H1 (cell line): ENCODE measurements at regions not wholly inside any gene's neighbourhood (a gene's known extent, or its start where the extent isn't known, plus 50 kb on each side); places are given as distances from the start of the nearest gene placed in this dataset.
"Not testable (repeated sequence)": the region's sequence is repeated elsewhere in the genome, so short reads cannot be mapped to it uniquely, and the experiment has no call there.

ENCODE experiments used
- CTCF ChIA-PET: fragments of 300-600 bp; sonication (Branson Sonifier 250); formaldehyde crosslinking; loops from one replicate; lab custom pipeline; 2021; ENCODE audit not compliant: partially characterized antibody; lab: Charles Lee
- POLR2A ChIA-PET: fragments of 300-600 bp; sonication (Branson Sonifier 250); formaldehyde crosslinking; loops from one replicate; lab custom pipeline; 2021; ENCODE audit warnings: inconsistent platforms; ENCODE audit not compliant: partially characterized antibody; lab: Charles Lee
- DNase-seq, 2 experiments: peaks; one replicate each; pipeline versions ENCODE4 v3.0.0 to v3.0.0-alpha.2; 2010 to 2022; ENCODE audit warnings: low spot score in 2 of 2, low read depth in 1 of 2, mixed read lengths in 1 of 2
- FAIRE-seq: peaks from 2 replicates; lab custom pipeline; 2011; peaks lifted over from hg19 to GRCh38; lab: Jason Lieb, UNC
- H2AFZ ChIP-seq: 2 replicates; pipeline ENCODE4 v1.8.1; 2012; ENCODE audit warnings: low read length, inconsistent platforms
- H2AK5ac ChIP-seq: 2 replicates; pipeline ENCODE4 v1.6.1; 2013; ENCODE audit warnings: low read depth, low read length
- H2BK120ac ChIP-seq: replicated peaks from 2 replicates; pipeline ENCODE3; 2013; ENCODE audit warnings: low read depth, low read length, inconsistent platforms
- H2BK12ac ChIP-seq: 2 replicates; pipeline ENCODE4 v1.6.1; 2013; ENCODE audit warnings: low read depth, low read length
- H2BK15ac ChIP-seq: 2 replicates; pipeline ENCODE4 v1.6.1; 2013; ENCODE audit warnings: low read length
- H2BK20ac ChIP-seq: 2 replicates; pipeline ENCODE4 v1.6.1; 2013; ENCODE audit warnings: low read length
- H2BK5ac ChIP-seq: 2 replicates; pipeline ENCODE4 v1.6.1; 2013; ENCODE audit warnings: low read depth, low read length
- H3K14ac ChIP-seq: 2 replicates; pipeline ENCODE4 v1.6.1; 2013; ENCODE audit warnings: inconsistent platforms; ENCODE audit not compliant: insufficient read length
- H3K18ac ChIP-seq: 2 replicates; pipeline ENCODE4 v1.6.1; 2013; ENCODE audit warnings: low read length; ENCODE audit errors: extremely low read depth
- H3K23ac ChIP-seq: 2 replicates; pipeline ENCODE4 v1.6.1; 2013; ENCODE audit warnings: inconsistent platforms; ENCODE audit not compliant: insufficient read length
- H3K23me2 ChIP-seq: 2 replicates; pipeline ENCODE4 v1.6.1; 2013; ENCODE audit warnings: low read depth, low read length
- H3K27ac ChIP-seq: 2 replicates; pipeline ENCODE4 v1.6.1; 2011; ENCODE audit warnings: low read depth, low read length, inconsistent platforms
- H3K27me3 ChIP-seq, 4 experiments: replicated peaks in 1 of 4; 1 replicate in 1 of 4; 2 replicates in 3 of 4; pipeline versions ENCODE4 v1.6.1 to v1.8.1; 2011 to 2013; ENCODE audit warnings: low read length in 3 of 4, mild to moderate bottlenecking in 3 of 4, inconsistent platforms in 2 of 4, mixed read lengths in 2 of 4, moderate library complexity in 1 of 4; ENCODE audit not compliant: control insufficient read depth in 3 of 4, insufficient read depth in 3 of 4; ENCODE audit errors: extremely low read depth in 1 of 4
- H3K36me3 ChIP-seq, 4 experiments: 2 replicates each; pipeline versions ENCODE4 v1.6.1 to v1.8.1; 2011 to 2013; ENCODE audit warnings: mild to moderate bottlenecking in 4 of 4, low read length in 3 of 4, moderate library complexity in 2 of 4, control low read depth in 1 of 4, inconsistent platforms in 1 of 4; ENCODE audit not compliant: insufficient read depth in 4 of 4, control insufficient read depth in 2 of 4
- H3K4ac ChIP-seq: replicated peaks from 2 replicates; pipeline ENCODE3; 2013; ENCODE audit warnings: low read length, low read depth, mixed read lengths, inconsistent platforms; ENCODE audit not compliant: insufficient read length
- H3K4me1 ChIP-seq, 4 experiments: replicated peaks in 1 of 4; 1 replicate in 1 of 4; 2 replicates in 3 of 4; pipeline versions ENCODE4 v1.6.1 to v1.8.1; 2011 to 2013; ENCODE audit warnings: low read length in 3 of 4, inconsistent platforms in 2 of 4, mixed read lengths in 1 of 4; ENCODE audit not compliant: insufficient read depth in 4 of 4, control insufficient read depth in 3 of 4
- H3K4me2 ChIP-seq, 2 experiments: 2 replicates each; pipeline versions ENCODE4 v1.6.1 to v1.8.1; 2011 to 2013; ENCODE audit warnings: low read depth in 2 of 2, low read length in 2 of 2, control low read depth in 1 of 2, inconsistent platforms in 1 of 2, mild to moderate bottlenecking in 1 of 2; ENCODE audit not compliant: insufficient read depth in 1 of 2
- H3K4me3 ChIP-seq, 4 experiments: fragments of 200-600, 300-600 bp in 1 of 4; sonication (generic), shearing (Covaris generic), sonication (Bioruptor Twin) in 1 of 4; 2 replicates each; pipeline versions ENCODE4 v1.5.1 to v1.8.1; 2011 to 2016; ENCODE audit warnings: low read length in 4 of 4, low read depth in 3 of 4, control low read depth in 2 of 4, inconsistent platforms in 2 of 4, mild to moderate bottlenecking in 2 of 4, mixed read lengths in 1 of 4, moderate library complexity in 1 of 4; ENCODE audit not compliant: insufficient read depth in 2 of 4; ENCODE audit errors: extremely low read depth in 1 of 4
- H3K56ac ChIP-seq: replicated peaks from 2 replicates; pipeline ENCODE3; 2013; ENCODE audit warnings: low read depth, mild to moderate bottlenecking, mixed read lengths, low read length, inconsistent platforms; ENCODE audit not compliant: insufficient read length
- H3K79me1 ChIP-seq: 2 replicates; pipeline ENCODE4 v1.6.1; 2013; ENCODE audit warnings: low read depth, low read length, control low read depth
- H3K79me2 ChIP-seq, 2 experiments: 2 replicates each; pipeline versions ENCODE4 v1.6.1 to v1.8.1; 2012 to 2013; ENCODE audit warnings: low read length in 2 of 2, mild to moderate bottlenecking in 2 of 2, inconsistent platforms in 1 of 2; ENCODE audit not compliant: insufficient read depth in 2 of 2, control insufficient read depth in 1 of 2
- H3K9ac ChIP-seq, 4 experiments: replicated peaks in 1 of 4; 1 replicate in 1 of 4; 2 replicates in 3 of 4; pipeline versions ENCODE4 v1.6.1 to v1.8.1; 2011 to 2013; ENCODE audit warnings: low read depth in 3 of 4, low read length in 3 of 4, control low read depth in 2 of 4, mild to moderate bottlenecking in 2 of 4, moderate library complexity in 2 of 4, inconsistent platforms in 1 of 4; ENCODE audit errors: extremely low read depth in 1 of 4
- H3K9me3 ChIP-seq, 2 experiments: 2 replicates each; pipeline versions ENCODE4 v1.6.1 to v1.8.1; 2012 to 2013; ENCODE audit warnings: mild to moderate bottlenecking in 2 of 2, moderate library complexity in 2 of 2, control low read depth in 1 of 2, inconsistent platforms in 1 of 2, low read depth in 1 of 2, low read length in 1 of 2, mixed read lengths in 1 of 2; ENCODE audit not compliant: insufficient read depth in 2 of 2
- H4K20me1 ChIP-seq, 2 experiments: replicated peaks in 1 of 2; 2 replicates each; pipeline versions ENCODE3 to v1.8.1; 2011 to 2013; ENCODE audit warnings: inconsistent platforms in 2 of 2, low read length in 2 of 2, mild to moderate bottlenecking in 1 of 2; ENCODE audit not compliant: insufficient read depth in 2 of 2, control insufficient read depth in 1 of 2
- H4K5ac ChIP-seq: 2 replicates; pipeline ENCODE4 v1.6.1; 2013; ENCODE audit warnings: low read length, low read depth, mixed read lengths, inconsistent platforms; ENCODE audit not compliant: insufficient read length
- H4K8ac ChIP-seq: 2 replicates; pipeline ENCODE4 v1.8.0; 2013; ENCODE audit warnings: mild to moderate bottlenecking, moderate library complexity, low read length, inconsistent platforms; ENCODE audit not compliant: insufficient read depth; ENCODE audit errors: extremely low read depth
- H4K91ac ChIP-seq: replicated peaks from 2 replicates; pipeline ENCODE3; 2013; ENCODE audit warnings: low read length, mixed read lengths, inconsistent platforms; ENCODE audit not compliant: insufficient read length
- WGBS, 2 experiments: shearing (Covaris generic) in 1 of 2; methylation state at CpG; one replicate each; pipeline versions ENCODE4 v1.1.6 to v1.1.7; 2013 to 2015; ENCODE audit warnings: low lambda C conversion rate in 2 of 2, mixed read lengths in 2 of 2, inconsistent platforms in 1 of 2, low coverage in 1 of 2, missing lambda C conversion rate in 1 of 2; ENCODE audit not compliant: insufficient replicate concordance in 2 of 2, insufficient coverage in 1 of 2, insufficient read length in 1 of 2; ENCODE audit errors: extremely low coverage in 1 of 2, missing lambda C conversion rate in 1 of 2; 5-methylcytosine and 5-hydroxymethylcytosine counted together

- H3K27ac ChIP-seq, H3K36me3 ChIP-seq, H3K79me1 ChIP-seq, H3K18ac ChIP-seq, H3K23ac ChIP-seq, H2BK20ac ChIP-seq, H2BK15ac ChIP-seq, H2AFZ ChIP-seq, H3K79me2 ChIP-seq, H4K5ac ChIP-seq, H3K4me2 ChIP-seq, H3K4me3 ChIP-seq, H2BK120ac ChIP-seq, DNase-seq, H3K27me3 ChIP-seq, H3K9ac ChIP-seq, H4K8ac ChIP-seq, POLR2A ChIA-PET, H3K14ac ChIP-seq, H2BK5ac ChIP-seq, H2AK5ac ChIP-seq, H3K4me1 ChIP-seq, H3K23me2 ChIP-seq, H4K91ac ChIP-seq, H3K4ac ChIP-seq, H4K20me1 ChIP-seq, H3K56ac ChIP-seq, FAIRE-seq, H2BK12ac ChIP-seq, H3K9me3 ChIP-seq: not testable (repeated sequence)
- CTCF ChIA-PET, result interaction anchor here (1.2 kb wide), 1 partner anchor 589 kb away, joined by 3 read pairs; no protein-coding TSS in a partner anchor
- 94% methylated on average over 8 of the region's 8 CpGs; no CpG with 5 or more reads in 1 of the 2 experiments for WGBS, 2 experiments
Observed at GRCh38 chr19:20272627-20273010, 105.6 kb downstream of the ZNF486 start.

- not testable (repeated sequence) for H4K91ac ChIP-seq, H3K79me1 ChIP-seq, H2BK5ac ChIP-seq, H3K56ac ChIP-seq, H2BK12ac ChIP-seq, H3K4me1 ChIP-seq, H3K79me2 ChIP-seq, H4K8ac ChIP-seq, H3K36me3 ChIP-seq, H3K4me2 ChIP-seq, H3K23ac ChIP-seq, H2AK5ac ChIP-seq, H4K20me1 ChIP-seq, DNase-seq, FAIRE-seq, H2BK20ac ChIP-seq, H4K5ac ChIP-seq, H3K9ac ChIP-seq, H3K18ac ChIP-seq, H2AFZ ChIP-seq, H3K9me3 ChIP-seq, H3K27ac ChIP-seq, H2BK15ac ChIP-seq, H2BK120ac ChIP-seq, H3K23me2 ChIP-seq, H3K14ac ChIP-seq, H3K4me3 ChIP-seq, H3K4ac ChIP-seq, H3K27me3 ChIP-seq
- ChIA-PET CTCF (interaction anchor here (1.0 to 1.2 kb wide), 2 partner anchors 25 to 590 kb away, joined by 3 read pairs; no protein-coding TSS in a partner anchor), POLR2A (interaction anchor here (0.6 kb wide), 1 partner anchor 70 kb away, joined by 3 read pairs; no protein-coding TSS in a partner anchor)
- 92% methylated on average over 7 of the region's 7 CpGs; no CpG with 5 or more reads in 1 of the 2 experiments for WGBS, 2 experiments
Observed at GRCh38 chr19:20271927-20272626, 105.1 kb downstream of the ZNF486 start.
